Ovary (tissue), 7 donors: ENCODE measurements at regions not wholly inside any gene's neighbourhood (a gene's known extent, or its start where the extent isn't known, plus 50 kb on each side); places are given as distances from the start of the nearest gene placed in this dataset.

Experiments used
- DNase-seq, 5 donors: peaks; one replicate each; pipeline ENCODE4 v3.0.0-alpha.2; 2019 to 2020
- H3K27ac ChIP-seq, 2 donors: fragments of 200-600 bp; one replicate each; pipeline versions ENCODE4 v1.5.1 to v1.8.0; 2019 to 2022
- H3K27me3 ChIP-seq: fragments of 200-600 bp; one replicate; pipeline ENCODE4 v1.8.0; 2022
- H3K36me3 ChIP-seq: fragments of 200-600 bp; sonication (generic); one replicate; pipeline ENCODE4 v1.5.1; 2019
- H3K4me1 ChIP-seq: one replicate; pipeline ENCODE4 v1.8.1; 2013; ENCODE audit warnings: mild to moderate bottlenecking, moderate library complexity; ENCODE audit not compliant: insufficient read depth
- H3K4me3 ChIP-seq: fragments of 200-600 bp; sonication (generic); one replicate; pipeline ENCODE4 v1.5.1; 2017
- H3K9me3 ChIP-seq, 2 donors: fragments of 200-600 bp in 1 of 2; sonication (generic) in 1 of 2; one replicate each; pipeline versions ENCODE4 v1.5.1 to v1.8.1; 2013 to 2019; ENCODE audit warnings: mild to moderate bottlenecking in 1 of 2, moderate library complexity in 1 of 2
- CTCF ChIP-seq, 3 donors: fragments of 450-650 bp in 2 of 3; fragments of 200-600 bp in 1 of 3; IDR thresholded peaks; one replicate each; pipeline versions ENCODE4 v1.5.1 to v1.8.0; 2016 to 2022; ENCODE audit warnings: antibody characterized with exemption in 3 of 3, mild to moderate bottlenecking in 1 of 3
- EP300 ChIP-seq: sonication (generic); formaldehyde crosslinking; IDR thresholded peaks from one replicate; pipeline ENCODE4 v1.6.1; 2017; ENCODE audit warnings: antibody characterized with exemption
- POLR2A ChIP-seq: fragments of 450-650 bp; IDR thresholded peaks from one replicate; pipeline ENCODE4 v1.6.1; 2017; ENCODE audit warnings: antibody characterized with exemption, mild to moderate bottlenecking, moderate library complexity
- WGBS, 3 donors: extraction: QIAGEN DNeasy Blood & Tissue Kit in 1 of 3; methylation state at CpG; one replicate each; pipeline versions ENCODE4 v1.1.5 to v1.1.7; 2013 to 2017; 5-methylcytosine and 5-hydroxymethylcytosine counted together
- intact Hi-C, 4 donors: fragments of 100-400 bp; cut with DNase I; formaldehyde crosslinking; loops; one replicate each; pipeline versions ENCODE4 v1.11.0 to v1.15.1; 2022 to 2023
- donor health status: DM: no; HTN: no; CAD: no; lungs with moderate emphysema.
- donor health status: DM: no; HTN: no; CAD: no.
- donor health status: Bipolar disorder and iron deficiency.
- donor health status: DM: no; HTN: no; CAD: no.
- donor health status: DM: yes; HTN: yes; CAD: no.

- intact Hi-C loops = no loop called here
- Histone ChIP-seq H3K4me1 (peaks cover 1% of the 10 kb centered on the region), H3K27me3 (no peaks in the 10 kb centered on the region), H3K4me3 (no peak overlapping the region), H3K9me3 (no peaks in the 10 kb centered on the region), H3K36me3 (no peaks in the 10 kb centered on the region), H3K27ac (no peak overlapping the region)
- no peak for DNase-seq
- TF ChIP-seq CTCF (IDR thresholded peaks at IDR 0.05) (no peak), POLR2A (no peak)
- WGBS, 3 donors = 27 to 44% (median 41%) methylated on average over 5 of the region's 5 CpGs
These were observed 242.8 kb downstream of the KLF6 start for GRCh38 chr10:3542185-3542611.

GRCh38 chr10:3539696-3540383 is 245.2 kb downstream of the KLF6 start:
- no peak for DNase-seq
- Histone ChIP-seq H3K9me3 (no peaks in the 10 kb centered on the region), H3K27ac (no peak overlapping the region), H3K27me3 (no peaks in the 10 kb centered on the region), H3K36me3 (no peaks in the 10 kb centered on the region), H3K4me3 (no peak overlapping the region), H3K4me1 (peaks cover 1% of the 10 kb centered on the region)
- TF ChIP-seq POLR2A = no peak
- TF ChIP-seq EP300 = no peak
- no peak for TF ChIP-seq CTCF (IDR thresholded peaks at IDR 0.05)
- 94 to 97% (median 97%) methylated on average over 19 to 20 of the region's 20 CpGs for WGBS, 3 donors
- intact Hi-C loops = no loop called here

- Histone ChIP-seq H3K9me3 (no peaks in the 10 kb centered on the region), H3K27me3 (no peaks in the 10 kb centered on the region), H3K4me1 (peaks cover 1% of the 10 kb centered on the region), H3K4me3 (no peak overlapping the region), H3K27ac (no peak overlapping the region), H3K36me3 (no peaks in the 10 kb centered on the region)
- TF ChIP-seq POLR2A (no peak), EP300 (no peak)
- no peak for DNase-seq
- intact Hi-C loops = no loop called here
- 45 to 70% (median 54%) methylated on average over 25 of the region's 25 CpGs for WGBS, 3 donors
These were observed 246.1 kb downstream of the KLF6 start for GRCh38 chr10:3538656-3539531.

GRCh38 chr10:3538291-3538655 is 246.7 kb downstream of the KLF6 start:
- DNase-seq = no peak
- no peaks in the 10 kb centered on the region for H3K27me3 ChIP-seq
- intact Hi-C loops = no loop called here
- peaks cover 1% of the 10 kb centered on the region for H3K4me1 ChIP-seq
- no peak for TF ChIP-seq EP300
- no peak for TF ChIP-seq POLR2A
- no peak for TF ChIP-seq CTCF (IDR thresholded peaks at IDR 0.05)
- no peaks in the 10 kb centered on the region for H3K9me3 ChIP-seq
- 62 to 75% (median 71%) methylated on average over 6 of the region's 6 CpGs for WGBS, 3 donors
- no peak overlapping the region for H3K27ac ChIP-seq
- H3K4me3 ChIP-seq = no peak overlapping the region
- H3K36me3 ChIP-seq = no peaks in the 10 kb centered on the region

- no peak overlapping the region for H3K4me3 ChIP-seq
- no peaks in the 10 kb centered on the region for H3K36me3 ChIP-seq
- intact Hi-C loops = no loop called here
- no peaks in the 10 kb centered on the region for H3K27me3 ChIP-seq
- no peaks in the 10 kb centered on the region for H3K9me3 ChIP-seq
- no peak for DNase-seq
- H3K4me1 ChIP-seq = peaks cover 1% of the 10 kb centered on the region
- H3K27ac ChIP-seq = no peak overlapping the region
- TF ChIP-seq POLR2A (no peak), CTCF (IDR thresholded peaks at IDR 0.05) (no peak), EP300 (no peak)
- WGBS, 3 donors = 77 to 82% (median 80%) methylated on average over 3 of the region's 3 CpGs
These were observed 247.5 kb downstream of the KLF6 start for GRCh38 chr10:3537518-3537917.
